ENCODE measurements at regions not wholly inside any gene's neighbourhood (a gene's known extent, or its start where the extent isn't known, plus 50 kb on each side); places are given as distances from the start of the nearest gene placed in this dataset.

GRCh38 chr3:187567021-187567420, 103.2 kb downstream of the SST start:
- no peak for TF ChIP-seq CTCF (IDR thresholded peaks at IDR 0.05; ENCODE audit: insufficient read depth, low read length, poor library complexity, severe bottlenecking)
- TF ChIP-seq EZH2phosphoT487 (conservative IDR thresholded peaks at IDR 0.05; ENCODE audit: low read length), result no peak

Data from SU-DHL-6 (cell line).